ENCODE measurements at regions not wholly inside any gene's neighbourhood (a gene's known extent, or its start where the extent isn't known, plus 50 kb on each side); places are given as distances from the start of the nearest gene placed in this dataset.
"Not testable (repeated sequence)": the region's sequence is repeated elsewhere in the genome, so short reads cannot be mapped to it uniquely, and the experiment has no call there.

DNA sequence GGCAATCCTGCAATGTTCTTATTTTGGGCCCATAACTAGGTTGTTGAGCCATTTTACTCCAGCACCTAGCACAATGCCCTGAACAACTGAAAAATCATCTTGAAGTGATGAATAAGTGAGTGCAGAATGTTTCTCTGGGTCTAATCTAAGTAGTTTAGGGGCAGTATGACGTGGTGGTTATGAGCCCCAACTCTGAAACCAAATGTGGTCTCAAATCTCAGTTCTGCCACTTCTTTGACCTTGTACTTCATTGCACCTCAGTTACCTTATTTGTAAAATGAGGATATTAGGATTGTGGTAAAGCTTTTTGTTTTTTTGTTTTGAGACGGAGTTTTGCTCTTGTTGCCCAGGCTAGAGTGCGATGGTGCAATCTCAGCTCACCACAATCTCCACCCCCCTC, 80.9 kb upstream of the SNX2 start:
- Histone ChIP-seq H3K4me1 (no peaks in the 10 kb centered on the region), H3K36me3 (no peaks in the 10 kb centered on the region), H3K27me3 (no peaks in the 10 kb centered on the region), H3K9me3 (no peaks in the 10 kb centered on the region), H3K4me3 (no peak overlapping the region), H3K27ac (no peak overlapping the region)
- intact Hi-C loops (cut with DNase I), result no loop called here
- DNase-seq (ENCODE audit: low spot score in 2 of 2), result no peak
- TF ChIP-seq, protein P1, sequence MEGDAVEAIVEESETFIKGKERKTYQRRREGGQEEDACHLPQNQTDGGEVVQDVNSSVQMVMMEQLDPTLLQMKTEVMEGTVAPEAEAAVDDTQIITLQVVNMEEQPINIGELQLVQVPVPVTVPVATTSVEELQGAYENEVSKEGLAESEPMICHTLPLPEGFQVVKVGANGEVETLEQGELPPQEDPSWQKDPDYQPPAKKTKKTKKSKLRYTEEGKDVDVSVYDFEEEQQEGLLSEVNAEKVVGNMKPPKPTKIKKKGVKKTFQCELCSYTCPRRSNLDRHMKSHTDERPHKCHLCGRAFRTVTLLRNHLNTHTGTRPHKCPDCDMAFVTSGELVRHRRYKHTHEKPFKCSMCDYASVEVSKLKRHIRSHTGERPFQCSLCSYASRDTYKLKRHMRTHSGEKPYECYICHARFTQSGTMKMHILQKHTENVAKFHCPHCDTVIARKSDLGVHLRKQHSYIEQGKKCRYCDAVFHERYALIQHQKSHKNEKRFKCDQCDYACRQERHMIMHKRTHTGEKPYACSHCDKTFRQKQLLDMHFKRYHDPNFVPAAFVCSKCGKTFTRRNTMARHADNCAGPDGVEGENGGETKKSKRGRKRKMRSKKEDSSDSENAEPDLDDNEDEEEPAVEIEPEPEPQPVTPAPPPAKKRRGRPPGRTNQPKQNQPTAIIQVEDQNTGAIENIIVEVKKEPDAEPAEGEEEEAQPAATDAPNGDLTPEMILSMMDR (IDR thresholded peaks at IDR 0.05), result no peak

DNA sequence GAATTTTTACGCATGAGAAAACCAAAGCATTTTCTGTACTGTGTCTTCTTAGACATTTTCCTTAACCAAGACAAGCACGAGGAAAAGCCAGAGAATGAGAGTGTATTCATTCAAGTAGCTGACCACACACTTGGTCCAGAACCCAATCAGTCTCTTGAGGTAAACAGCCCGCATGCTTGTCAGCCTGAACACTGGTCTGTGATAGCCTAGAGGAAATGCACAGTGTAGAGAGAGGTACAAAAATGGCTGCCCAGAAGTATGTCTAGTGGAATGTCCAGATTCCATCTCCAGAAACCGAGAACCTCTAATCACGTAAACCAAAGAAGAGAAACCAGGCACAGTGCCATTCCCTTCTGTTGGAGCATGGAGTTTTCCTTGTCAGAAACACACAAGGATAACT, 80.0 kb upstream of the SNX2 start:
- H3K4me1 ChIP-seq, result no peaks in the 10 kb centered on the region
- H3K36me3 ChIP-seq, result no peaks in the 10 kb centered on the region
- H3K9me3 ChIP-seq, result no peaks in the 10 kb centered on the region
- intact Hi-C loops (cut with DNase I), result no loop called here
- TF ChIP-seq, protein P1 (IDR thresholded peaks at IDR 0.05), result no peak
- no peak overlapping the region for H3K27ac ChIP-seq
- no peak for DNase-seq (ENCODE audit: low spot score in 2 of 2)
- H3K4me3 ChIP-seq, result no peak overlapping the region
- no peaks in the 10 kb centered on the region for H3K27me3 ChIP-seq

DNA sequence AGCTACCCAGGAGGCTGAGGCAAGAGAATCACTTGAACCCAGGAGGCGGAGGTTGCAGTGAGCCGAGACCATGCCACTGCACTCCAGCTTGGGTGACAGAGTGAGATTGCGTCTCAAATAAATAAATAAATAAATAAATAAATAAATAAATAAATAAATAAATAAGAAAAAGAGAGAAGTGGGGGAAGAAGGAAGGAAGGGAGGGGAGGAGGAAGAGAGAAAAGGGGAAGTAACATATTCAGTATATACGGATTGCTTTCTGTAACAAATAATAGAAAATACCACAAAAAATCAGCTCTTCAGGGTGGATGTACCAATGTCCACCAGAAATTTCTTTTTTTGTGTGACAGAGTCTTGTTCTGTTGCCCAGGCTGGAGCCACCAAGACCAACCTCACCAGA, 78.1 kb upstream of the SNX2 start:
- intact Hi-C loops (cut with DNase I); DNase-seq (ENCODE audit: low spot score in 2 of 2); H3K4me3 ChIP-seq; H3K27me3 ChIP-seq; H3K36me3 ChIP-seq; H3K4me1 ChIP-seq; H3K27ac ChIP-seq; H3K9me3 ChIP-seq: not testable (repeated sequence)

DNA sequence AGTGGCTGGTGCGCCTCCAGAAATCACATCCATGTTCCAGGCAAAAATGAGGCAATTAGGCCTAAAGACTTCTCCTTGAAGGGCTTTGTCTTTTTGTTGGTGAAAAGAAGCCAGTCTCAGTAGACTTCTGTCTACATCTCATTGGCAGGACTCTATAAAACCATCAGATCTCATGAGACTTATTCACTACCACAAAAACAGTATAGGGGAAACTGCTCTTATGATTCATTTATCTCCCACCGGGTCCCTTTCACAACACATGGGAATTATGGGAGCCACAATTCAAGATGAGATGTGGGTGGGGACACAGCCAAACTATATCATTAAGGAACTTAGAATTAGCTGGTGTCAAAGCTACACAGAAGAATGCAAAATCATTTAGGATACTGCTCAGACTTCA, 77.7 kb upstream of the SNX2 start:
- Histone ChIP-seq H3K4me3 (no peak overlapping the region), H3K4me1 (no peaks in the 10 kb centered on the region), H3K27ac (no peak overlapping the region), H3K27me3 (no peaks in the 10 kb centered on the region), H3K36me3 (no peaks in the 10 kb centered on the region), H3K9me3 (no peaks in the 10 kb centered on the region)
- intact Hi-C loops (cut with DNase I), result no loop called here
- TF ChIP-seq, protein P1 (IDR thresholded peaks at IDR 0.05), result no peak
- no peak for DNase-seq (ENCODE audit: low spot score in 2 of 2)

DNA sequence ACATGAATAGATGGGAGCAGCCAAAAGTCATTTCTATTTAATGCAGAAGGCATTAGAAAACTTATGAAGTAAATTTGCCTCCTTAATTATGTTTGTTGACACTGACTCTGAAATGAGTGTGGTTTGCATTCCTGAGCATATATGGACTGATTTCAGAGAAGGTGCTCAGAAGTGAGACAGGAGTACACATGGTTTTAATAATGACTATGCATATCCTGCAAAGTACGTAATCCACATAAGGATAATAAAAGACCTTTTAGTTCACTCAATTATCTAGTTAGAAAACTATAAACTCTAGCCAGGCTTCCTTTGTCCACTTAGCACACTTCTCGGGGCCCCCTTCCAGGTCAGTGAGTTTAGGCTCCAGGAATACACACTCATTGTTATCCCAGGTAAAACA, 75.7 kb upstream of the SNX2 start:
- no peaks in the 10 kb centered on the region for H3K27me3 ChIP-seq
- intact Hi-C loops (cut with DNase I), result no loop called here
- DNase-seq (ENCODE audit: low spot score in 2 of 2), result no peak
- no peak overlapping the region for H3K27ac ChIP-seq
- TF ChIP-seq, protein P1 (IDR thresholded peaks at IDR 0.05), result no peak
- H3K36me3 ChIP-seq, result no peaks in the 10 kb centered on the region
- H3K4me1 ChIP-seq, result no peaks in the 10 kb centered on the region
- no peaks in the 10 kb centered on the region for H3K9me3 ChIP-seq
- H3K4me3 ChIP-seq, result no peak overlapping the region

DNA sequence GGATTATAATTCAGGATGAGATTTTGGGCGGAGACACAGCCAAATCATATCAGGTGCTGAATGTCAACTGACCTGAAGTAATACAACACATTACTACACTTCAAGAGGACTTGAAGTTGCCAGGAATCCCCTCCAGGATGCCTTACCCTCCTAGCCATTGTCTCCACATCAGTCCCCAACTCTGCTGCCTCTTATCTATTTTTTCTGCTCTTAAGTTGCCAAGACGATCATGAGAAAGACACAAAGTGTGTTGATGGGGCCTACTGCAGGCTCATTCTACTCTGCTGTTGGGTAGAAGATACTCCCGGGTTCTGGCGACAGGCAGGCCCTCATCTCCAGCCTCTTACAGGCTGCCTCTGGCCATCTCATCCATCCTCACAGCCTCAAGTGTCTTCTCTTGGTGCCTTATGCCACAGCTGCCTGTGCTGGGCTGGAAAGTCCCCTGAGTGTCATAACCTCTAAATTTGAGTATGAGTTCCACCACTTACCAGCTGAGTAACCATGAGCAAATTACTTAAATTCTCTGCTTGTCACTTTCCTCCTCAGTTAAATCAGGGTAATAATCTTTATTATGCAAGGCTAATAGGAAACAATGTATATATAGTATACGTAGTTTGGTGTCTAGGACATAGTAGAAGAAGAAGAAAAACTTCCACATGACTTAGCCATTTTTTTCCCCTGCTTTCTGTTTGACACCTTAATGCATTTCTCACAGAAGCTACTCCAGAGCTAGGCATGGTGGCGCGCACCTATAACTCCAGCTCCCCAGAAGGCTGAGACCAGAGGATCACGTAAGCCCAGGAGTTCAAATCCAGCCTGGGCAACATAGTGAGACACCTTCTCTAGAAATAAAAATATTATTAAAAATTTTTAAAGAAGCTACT, 73.0 kb upstream of the SNX2 start:
- Histone ChIP-seq H3K9me3 (no peaks in the 10 kb centered on the region), H3K4me3 (no peak overlapping the region), H3K4me1 (no peaks in the 10 kb centered on the region), H3K36me3 (no peaks in the 10 kb centered on the region), H3K27me3 (no peaks in the 10 kb centered on the region), H3K27ac (no peak overlapping the region)
- DNase-seq (ENCODE audit: low spot score in 2 of 2), result no peak
- TF ChIP-seq, protein P1 (IDR thresholded peaks at IDR 0.05), result no peak
- intact Hi-C loops (cut with DNase I), result loop anchor here (10.0 kb wide), 1 partner anchor 673 kb away; no protein-coding TSS in a partner anchor

Measured in ascending aorta (tissue), 2 donors.